ENCODE measurements at regions not wholly inside any gene's neighbourhood (a gene's known extent, or its start where the extent isn't known, plus 50 kb on each side); places are given as distances from the start of the nearest gene placed in this dataset.
"Not testable (repeated sequence)": the region's sequence is repeated elsewhere in the genome, so short reads cannot be mapped to it uniquely, and the experiment has no call there.

DNA sequence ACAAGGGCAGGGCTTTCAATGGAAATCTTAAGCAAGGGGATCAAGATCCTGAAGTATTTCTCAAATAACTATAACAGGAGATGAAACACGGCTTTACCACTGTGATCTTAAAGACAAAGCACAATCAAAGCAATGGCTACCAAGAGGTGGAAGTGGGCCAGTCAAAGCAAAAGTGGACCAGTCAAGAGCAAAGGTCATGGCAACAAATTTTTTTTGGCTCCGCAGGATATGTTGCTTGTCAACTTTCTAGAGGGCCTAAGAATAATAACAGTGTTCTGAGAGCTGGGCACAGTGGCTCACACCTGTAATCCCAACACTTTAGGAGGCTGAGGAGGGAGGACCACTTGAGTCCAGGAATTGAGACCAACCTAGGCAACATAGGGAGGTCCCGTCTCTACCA lies 54.1 kb downstream of the ILRUN start:
- Histone ChIP-seq H3K4me3 (ENCODE audit: low read depth, low read length) (no peak overlapping the region), H3K9me3 (no peaks in the 10 kb centered on the region), H3K4me1 (peaks cover 12% of the 10 kb centered on the region), H3K36me3 (ENCODE audit: control insufficient read depth, insufficient read depth, low read length) (no peaks in the 10 kb centered on the region; the same call in 1 of the 2 replicates), H3K27me3 (replicated peaks; ENCODE audit: control insufficient read depth, insufficient read depth, low read length) (no peaks in the 10 kb centered on the region)
- Mint-ChIP-seq H3K4me3 (ENCODE audit: unreplicated experiment) (no peak overlapping the region), H3K36me3 (ENCODE audit: insufficient read depth, unreplicated experiment) (peaks cover 44% of the 10 kb centered on the region), H3K9me3 (ENCODE audit: unreplicated experiment) (no peaks in the 10 kb centered on the region), H3K27ac (ENCODE audit: unreplicated experiment) (no peak overlapping the region), H3K27me3 (ENCODE audit: insufficient read depth, unreplicated experiment) (no peaks in the 10 kb centered on the region), H3K4me1 (ENCODE audit: low read depth, unreplicated experiment) (peaks cover 13% of the 10 kb centered on the region)
- CTCF ChIA-PET = no interaction called here
- POLR2A ChIA-PET = no interaction called here
- DNase-seq = no peak
- intact Hi-C loops (cut with micrococcal nuclease; ENCODE audit: unreplicated experiment) = no loop called here
- TF ChIP-seq, protein P1, sequence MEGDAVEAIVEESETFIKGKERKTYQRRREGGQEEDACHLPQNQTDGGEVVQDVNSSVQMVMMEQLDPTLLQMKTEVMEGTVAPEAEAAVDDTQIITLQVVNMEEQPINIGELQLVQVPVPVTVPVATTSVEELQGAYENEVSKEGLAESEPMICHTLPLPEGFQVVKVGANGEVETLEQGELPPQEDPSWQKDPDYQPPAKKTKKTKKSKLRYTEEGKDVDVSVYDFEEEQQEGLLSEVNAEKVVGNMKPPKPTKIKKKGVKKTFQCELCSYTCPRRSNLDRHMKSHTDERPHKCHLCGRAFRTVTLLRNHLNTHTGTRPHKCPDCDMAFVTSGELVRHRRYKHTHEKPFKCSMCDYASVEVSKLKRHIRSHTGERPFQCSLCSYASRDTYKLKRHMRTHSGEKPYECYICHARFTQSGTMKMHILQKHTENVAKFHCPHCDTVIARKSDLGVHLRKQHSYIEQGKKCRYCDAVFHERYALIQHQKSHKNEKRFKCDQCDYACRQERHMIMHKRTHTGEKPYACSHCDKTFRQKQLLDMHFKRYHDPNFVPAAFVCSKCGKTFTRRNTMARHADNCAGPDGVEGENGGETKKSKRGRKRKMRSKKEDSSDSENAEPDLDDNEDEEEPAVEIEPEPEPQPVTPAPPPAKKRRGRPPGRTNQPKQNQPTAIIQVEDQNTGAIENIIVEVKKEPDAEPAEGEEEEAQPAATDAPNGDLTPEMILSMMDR (IDR thresholded peaks at IDR 0.05; ENCODE audit: insufficient read depth in 1 of 2, low read depth in 1 of 2, low read length in 1 of 2, severe bottlenecking in 1 of 2, unreplicated experiment in 1 of 2) = no peak
- BruUV-seq (replicated peaks) = no TSS peak

DNA sequence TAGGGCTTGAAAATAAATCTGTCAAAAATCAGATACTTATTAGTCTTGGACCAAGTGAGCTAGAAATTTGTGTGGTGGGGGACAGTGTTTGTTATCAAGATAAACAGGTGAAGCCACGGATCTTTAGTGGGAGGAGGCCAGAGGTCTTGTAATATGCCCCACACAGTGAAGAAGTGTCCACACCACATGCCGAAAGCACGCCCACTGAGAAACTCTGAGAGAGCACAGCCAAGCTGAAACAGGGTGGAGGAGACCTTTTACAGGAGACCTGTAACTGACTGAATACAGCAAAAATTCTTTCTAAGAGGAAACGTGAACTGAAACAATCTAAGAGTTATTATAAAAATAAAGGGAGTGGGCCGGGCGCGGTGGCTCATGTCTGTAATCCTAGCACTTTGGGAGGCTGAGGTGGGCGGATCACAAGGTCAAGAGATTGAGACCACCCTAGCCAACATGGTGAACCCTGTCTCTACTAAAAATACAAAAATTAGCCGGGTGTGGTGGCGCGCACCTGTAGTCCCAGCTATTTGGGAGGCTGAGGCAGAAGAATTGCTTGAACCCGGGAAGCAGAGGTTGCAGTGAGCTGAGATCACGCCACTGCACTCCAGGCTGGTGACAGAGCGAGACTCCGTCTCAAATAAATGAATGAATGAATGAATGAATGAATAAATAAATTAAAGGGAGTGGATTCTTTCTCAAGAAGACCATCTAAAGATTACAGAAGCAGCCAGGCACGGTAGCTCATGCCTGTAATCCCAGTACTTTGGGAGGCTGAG lies 56.3 kb downstream of the ILRUN start:
- H3K27me3 Mint-ChIP-seq (ENCODE audit: insufficient read depth, unreplicated experiment); H3K4me3 Mint-ChIP-seq (ENCODE audit: unreplicated experiment); DNase-seq; H3K9me3 Mint-ChIP-seq (ENCODE audit: unreplicated experiment); POLR2A ChIA-PET; H3K36me3 ChIP-seq (ENCODE audit: control insufficient read depth, insufficient read depth, low read length); H3K9me3 ChIP-seq; H3K4me3 ChIP-seq (ENCODE audit: low read depth, low read length); BruUV-seq (replicated peaks); H3K27ac Mint-ChIP-seq (ENCODE audit: unreplicated experiment); intact Hi-C loops (cut with micrococcal nuclease; ENCODE audit: unreplicated experiment); H3K27me3 ChIP-seq (replicated peaks; ENCODE audit: control insufficient read depth, insufficient read depth, low read length); H3K4me1 Mint-ChIP-seq (ENCODE audit: low read depth, unreplicated experiment); CTCF ChIA-PET: not testable (repeated sequence)
- H3K36me3 Mint-ChIP-seq (ENCODE audit: insufficient read depth, unreplicated experiment) = peaks cover 38% of the 10 kb centered on the region
- peaks cover 12% of the 10 kb centered on the region for H3K4me1 ChIP-seq

DNA sequence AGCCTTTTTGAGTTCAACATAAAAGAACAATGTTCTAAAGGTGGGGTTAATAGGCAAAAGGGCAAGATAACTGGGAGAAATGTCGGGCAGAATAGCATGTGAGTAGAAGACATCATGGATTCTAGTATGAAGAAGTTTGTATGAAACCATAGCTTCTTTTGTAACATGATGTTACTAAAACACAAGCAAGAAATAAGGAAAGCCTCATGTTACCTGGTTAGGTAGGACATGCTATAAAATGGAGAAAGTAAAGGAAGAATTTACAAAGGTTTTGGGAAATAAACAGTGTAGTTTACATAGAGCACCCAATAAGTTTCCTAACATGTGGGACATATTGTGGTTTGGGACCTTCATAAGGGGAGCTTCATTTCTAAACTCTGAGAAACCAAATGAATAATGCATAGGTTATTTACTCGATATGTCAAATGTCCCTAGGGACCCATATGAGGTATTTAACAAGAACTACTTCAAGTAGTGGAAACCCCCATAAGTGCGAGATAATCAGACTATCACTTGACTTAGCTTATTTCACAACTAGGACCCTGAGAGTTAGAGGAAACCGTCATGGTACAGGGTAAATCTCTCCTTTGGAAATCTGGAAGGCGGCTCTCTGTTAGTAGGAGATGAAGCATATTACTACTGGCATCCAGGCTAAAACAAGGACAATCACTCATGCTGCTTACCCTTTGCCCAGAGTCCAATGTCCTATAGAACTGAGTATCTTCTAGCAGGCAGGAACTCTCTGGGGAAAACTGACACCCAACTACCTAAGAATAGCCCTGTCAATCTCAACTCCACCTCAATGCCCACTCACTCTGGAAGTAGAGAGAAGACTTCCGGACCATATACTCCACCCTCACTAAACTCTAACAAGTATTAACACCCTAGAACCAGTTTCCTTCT lies 57.5 kb downstream of the ILRUN start:
- no peak overlapping the region for H3K4me3 Mint-ChIP-seq (ENCODE audit: unreplicated experiment)
- no TSS peak for BruUV-seq (replicated peaks)
- ChIA-PET POLR2A (no interaction called here), CTCF (interaction anchor here (0.5 kb wide), 1 partner anchor 794 kb away, joined by 3 read pairs; no protein-coding TSS in a partner anchor)
- H3K9me3 ChIP-seq = no peaks in the 10 kb centered on the region
- peaks cover 33% of the 10 kb centered on the region for H3K36me3 Mint-ChIP-seq (ENCODE audit: insufficient read depth, unreplicated experiment)
- peaks cover 12% of the 10 kb centered on the region for H3K4me1 ChIP-seq
- intact Hi-C loops (cut with micrococcal nuclease; ENCODE audit: unreplicated experiment) = loop anchor here (1.0 kb wide), 1 partner anchor 21 kb away; no protein-coding TSS in a partner anchor
- no peaks in the 10 kb centered on the region; the same call in 1 of the 2 replicates for H3K36me3 ChIP-seq (ENCODE audit: control insufficient read depth, insufficient read depth, low read length)
- H3K27ac Mint-ChIP-seq (ENCODE audit: unreplicated experiment) = no peak overlapping the region
- TF ChIP-seq, protein P1 (IDR thresholded peaks at IDR 0.05; ENCODE audit: insufficient read depth in 1 of 2, low read depth in 1 of 2, low read length in 1 of 2, severe bottlenecking in 1 of 2, unreplicated experiment in 1 of 2) = no peak
- H3K4me1 Mint-ChIP-seq (ENCODE audit: low read depth, unreplicated experiment) = no peaks in the 10 kb centered on the region
- H3K9me3 Mint-ChIP-seq (ENCODE audit: unreplicated experiment) = no peaks in the 10 kb centered on the region
- no peak overlapping the region for H3K4me3 ChIP-seq (ENCODE audit: low read depth, low read length)
- no peak for DNase-seq
- H3K27me3 Mint-ChIP-seq (ENCODE audit: insufficient read depth, unreplicated experiment) = no peaks in the 10 kb centered on the region
- no peaks in the 10 kb centered on the region for H3K27me3 ChIP-seq (replicated peaks; ENCODE audit: control insufficient read depth, insufficient read depth, low read length)

Measured in Caco-2 (cell line).